Tibial artery (tissue), 4 donors: ENCODE measurements at regions not wholly inside any gene's neighbourhood (a gene's known extent, or its start where the extent isn't known, plus 50 kb on each side); places are given as distances from the start of the nearest gene placed in this dataset.

Experiments
- DNase-seq, 2 donors: peaks; one replicate each; pipeline ENCODE4 v3.0.0-alpha.2; 2019
- H3K27ac ChIP-seq, 2 donors: fragments of 200-600 bp; sonication (generic) in 1 of 2; 1 replicate in 1 of 2; 2 replicates in 1 of 2; pipeline ENCODE4 v1.5.1; 2018 to 2019; ENCODE audit warnings: mild to moderate bottlenecking in 1 of 2
- H3K27me3 ChIP-seq, 2 donors: fragments of 200-600 bp; sonication (generic) in 1 of 2; one replicate each; pipeline versions ENCODE4 v1.5.1 to v1.6.0; 2016 to 2019
- H3K36me3 ChIP-seq, 3 donors: fragments of 200-600 bp; sonication (generic) in 2 of 3; one replicate each; pipeline ENCODE4 v1.5.1; 2016 to 2019; ENCODE audit warnings: mild to moderate bottlenecking in 2 of 3
- H3K4me1 ChIP-seq, 4 donors: fragments of 200-600 bp; sonication (generic) in 2 of 4; 1 replicate in 3 of 4; 2 replicates in 1 of 4; pipeline ENCODE4 v1.5.1; 2016 to 2019
- H3K4me3 ChIP-seq, 2 donors: fragments of 200-600 bp; sonication (generic) in 1 of 2; 1 replicate in 1 of 2; 2 replicates in 1 of 2; pipeline ENCODE4 v1.5.1; 2018 to 2019; ENCODE audit warnings: mild to moderate bottlenecking in 2 of 2
- H3K9me3 ChIP-seq, 3 donors: fragments of 200-600 bp; sonication (generic) in 1 of 3; one replicate each; pipeline ENCODE4 v1.5.1; 2016 to 2019
- intact Hi-C: fragments of 100-400 bp; cut with DNase I; formaldehyde crosslinking; loops from one replicate; pipeline ENCODE4 v1.15.0; 2023; ENCODE audit warnings: low total_unique reads
- TF ChIP-seq, protein P1 (sequence below), 2 experiments: fragments of 200-600 bp in 1 of 2; fragments of 450-650 bp in 1 of 2; IDR thresholded peaks; one replicate each; pipeline ENCODE4 v1.5.1; 2017 to 2019; ENCODE audit warnings: antibody characterized with exemption in 2 of 2, mild to moderate bottlenecking in 1 of 2, moderate library complexity in 1 of 2

DNA sequence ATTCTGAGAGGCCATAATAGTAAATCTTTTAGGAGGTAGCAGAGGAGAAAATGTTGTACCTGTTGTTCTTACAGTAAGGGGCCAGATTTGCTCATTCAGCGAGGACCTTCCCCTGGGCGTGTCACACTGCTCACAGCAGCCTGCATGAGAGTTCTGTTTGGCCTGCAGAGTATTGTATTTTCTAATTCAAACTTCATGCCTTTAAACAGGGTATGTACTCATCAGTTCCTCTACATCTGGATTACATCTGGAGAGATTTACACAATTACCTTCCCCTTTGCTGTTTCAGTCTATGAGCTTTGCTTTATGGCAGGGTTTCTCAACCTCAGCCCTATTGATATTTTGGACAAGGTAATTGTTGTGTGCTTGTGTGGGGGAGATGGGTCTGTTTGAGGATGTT lies 170.9 kb upstream of the STK32A start:
- TF ChIP-seq, protein P1, sequence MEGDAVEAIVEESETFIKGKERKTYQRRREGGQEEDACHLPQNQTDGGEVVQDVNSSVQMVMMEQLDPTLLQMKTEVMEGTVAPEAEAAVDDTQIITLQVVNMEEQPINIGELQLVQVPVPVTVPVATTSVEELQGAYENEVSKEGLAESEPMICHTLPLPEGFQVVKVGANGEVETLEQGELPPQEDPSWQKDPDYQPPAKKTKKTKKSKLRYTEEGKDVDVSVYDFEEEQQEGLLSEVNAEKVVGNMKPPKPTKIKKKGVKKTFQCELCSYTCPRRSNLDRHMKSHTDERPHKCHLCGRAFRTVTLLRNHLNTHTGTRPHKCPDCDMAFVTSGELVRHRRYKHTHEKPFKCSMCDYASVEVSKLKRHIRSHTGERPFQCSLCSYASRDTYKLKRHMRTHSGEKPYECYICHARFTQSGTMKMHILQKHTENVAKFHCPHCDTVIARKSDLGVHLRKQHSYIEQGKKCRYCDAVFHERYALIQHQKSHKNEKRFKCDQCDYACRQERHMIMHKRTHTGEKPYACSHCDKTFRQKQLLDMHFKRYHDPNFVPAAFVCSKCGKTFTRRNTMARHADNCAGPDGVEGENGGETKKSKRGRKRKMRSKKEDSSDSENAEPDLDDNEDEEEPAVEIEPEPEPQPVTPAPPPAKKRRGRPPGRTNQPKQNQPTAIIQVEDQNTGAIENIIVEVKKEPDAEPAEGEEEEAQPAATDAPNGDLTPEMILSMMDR (IDR thresholded peaks at IDR 0.05): no peak
- DNase-seq: no peak
- no peak overlapping the region for H3K4me3 ChIP-seq
- no peaks in the 10 kb centered on the region for H3K36me3 ChIP-seq
- intact Hi-C loops: no loop called here
- no peaks in the 10 kb centered on the region for H3K27me3 ChIP-seq
- no peaks in the 10 kb centered on the region for H3K9me3 ChIP-seq
- no peak overlapping the region for H3K27ac ChIP-seq
- no peaks in the 10 kb centered on the region for H3K4me1 ChIP-seq

DNA sequence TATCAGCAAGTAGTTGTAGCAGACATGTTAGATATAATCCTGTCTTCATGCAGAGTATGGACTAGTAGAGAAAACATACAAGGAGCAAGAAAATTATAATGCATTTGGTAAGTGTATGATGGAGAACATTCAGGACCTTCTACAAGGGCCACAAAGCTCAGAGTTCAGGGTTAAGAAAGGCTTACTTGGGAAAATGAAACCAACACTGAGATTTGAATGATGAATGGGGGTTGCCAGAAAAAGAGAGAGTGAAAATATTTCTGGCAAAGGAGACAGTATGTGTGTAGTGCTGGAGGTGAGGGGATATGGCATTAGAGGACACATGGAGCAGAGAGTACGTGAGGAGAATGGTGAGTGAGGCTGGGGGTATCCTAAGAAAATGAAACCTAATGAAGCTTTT lies 169.8 kb upstream of the STK32A start:
- no peak for DNase-seq
- no peaks in the 10 kb centered on the region for H3K27me3 ChIP-seq
- intact Hi-C loops: no loop called here
- H3K36me3 ChIP-seq: no peaks in the 10 kb centered on the region
- H3K4me1 ChIP-seq: no peaks in the 10 kb centered on the region
- TF ChIP-seq, protein P1 (IDR thresholded peaks at IDR 0.05): no peak
- no peak overlapping the region for H3K27ac ChIP-seq
- H3K4me3 ChIP-seq: no peak overlapping the region
- no peaks in the 10 kb centered on the region for H3K9me3 ChIP-seq

DNA sequence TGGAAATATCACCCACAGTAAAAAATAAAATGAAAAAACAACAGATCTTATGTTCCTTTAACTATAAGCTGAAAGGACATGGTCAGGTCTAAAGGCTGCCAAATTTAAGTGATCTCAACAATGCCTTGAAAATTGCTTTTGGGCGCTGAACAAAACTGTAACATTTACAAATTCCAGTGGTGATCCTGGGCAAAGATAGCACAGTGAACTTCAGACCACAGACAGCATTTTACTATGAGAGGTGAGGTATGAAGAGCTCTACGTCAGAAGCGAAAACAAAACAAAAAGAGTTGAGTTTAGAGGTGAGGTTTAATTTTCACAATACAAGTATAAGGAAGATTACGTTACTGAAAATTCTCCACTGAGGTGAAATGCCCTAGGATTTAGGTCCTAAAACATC lies 165.8 kb upstream of the STK32A start:
- no peak for DNase-seq
- Histone ChIP-seq H3K4me1 (no peaks in the 10 kb centered on the region), H3K4me3 (no peak overlapping the region), H3K9me3 (no peaks in the 10 kb centered on the region), H3K36me3 (no peaks in the 10 kb centered on the region), H3K27ac (no peak overlapping the region), H3K27me3 (no peaks in the 10 kb centered on the region)
- TF ChIP-seq, protein P1 (IDR thresholded peaks at IDR 0.05): no peak
- intact Hi-C loops: no loop called here

DNA sequence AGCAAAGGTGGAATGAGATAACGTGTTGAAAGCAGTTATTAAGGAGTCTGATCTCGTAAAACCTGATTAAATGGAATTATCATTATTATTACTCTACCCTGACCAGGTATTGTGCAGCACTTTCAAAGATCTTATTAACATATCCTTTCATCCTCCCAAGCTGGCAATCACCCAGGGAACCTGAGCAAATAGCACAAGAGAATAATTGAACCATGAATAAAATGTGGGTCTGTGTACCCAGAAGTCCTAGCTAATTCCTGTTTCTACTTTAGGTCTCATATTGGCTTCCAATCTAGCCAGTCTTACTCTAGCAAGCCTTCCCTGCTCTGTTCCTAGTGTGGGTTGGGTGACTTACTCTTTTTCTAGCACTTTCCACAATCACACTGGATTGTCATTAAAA lies 162.2 kb upstream of the STK32A start:
- no peak overlapping the region for H3K4me3 ChIP-seq
- intact Hi-C loops: no loop called here
- H3K36me3 ChIP-seq: no peaks in the 10 kb centered on the region
- TF ChIP-seq, protein P1 (IDR thresholded peaks at IDR 0.05): no peak
- H3K27me3 ChIP-seq: no peaks in the 10 kb centered on the region
- H3K9me3 ChIP-seq: no peaks in the 10 kb centered on the region
- no peak overlapping the region for H3K27ac ChIP-seq
- no peaks in the 10 kb centered on the region for H3K4me1 ChIP-seq
- no peak for DNase-seq

DNA sequence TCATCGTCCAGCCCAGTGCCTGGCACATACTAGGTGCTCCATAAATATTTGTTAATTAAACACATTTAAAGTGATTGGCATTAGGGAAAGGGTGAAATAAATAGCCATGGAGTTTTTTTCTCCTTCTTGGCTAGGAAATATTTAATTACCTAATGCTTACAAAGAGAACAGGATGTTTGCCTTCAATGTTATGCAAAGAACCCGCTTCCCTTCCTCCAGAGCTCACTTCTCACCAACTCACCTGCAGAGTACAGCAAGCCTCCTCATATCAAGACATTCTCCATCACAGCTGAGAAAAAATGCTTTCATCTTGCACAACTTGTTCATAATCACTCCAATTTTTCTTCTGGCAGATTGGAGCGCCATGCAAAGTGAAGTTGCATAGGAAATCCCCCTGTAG lies 161.7 kb upstream of the STK32A start:
- Histone ChIP-seq H3K36me3 (no peaks in the 10 kb centered on the region), H3K4me3 (no peak overlapping the region), H3K27ac (no peak overlapping the region), H3K4me1 (no peaks in the 10 kb centered on the region), H3K9me3 (no peaks in the 10 kb centered on the region), H3K27me3 (no peaks in the 10 kb centered on the region)
- no peak for DNase-seq
- TF ChIP-seq, protein P1 (IDR thresholded peaks at IDR 0.05): no peak
- intact Hi-C loops: no loop called here

DNA sequence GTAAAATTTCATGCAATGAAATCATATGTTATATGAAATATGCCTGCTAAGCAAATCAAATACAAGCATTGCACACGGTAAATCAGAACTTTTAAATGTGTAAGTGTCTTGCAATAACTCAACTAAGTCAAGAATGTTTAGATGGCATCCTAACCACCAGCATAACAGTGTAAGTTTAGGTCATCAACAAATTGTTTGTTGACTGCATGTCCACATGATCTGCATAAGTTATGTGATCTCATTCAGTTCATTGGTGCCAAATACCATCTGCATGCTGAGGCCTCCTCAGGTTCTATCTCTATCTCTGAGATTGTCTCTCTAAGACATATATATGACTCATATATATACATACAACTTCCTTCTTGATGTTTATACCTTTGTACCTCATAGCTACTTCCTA lies 159.6 kb upstream of the STK32A start:
- Histone ChIP-seq H3K9me3 (no peaks in the 10 kb centered on the region), H3K27me3 (no peaks in the 10 kb centered on the region), H3K4me1 (no peaks in the 10 kb centered on the region), H3K36me3 (no peaks in the 10 kb centered on the region), H3K4me3 (no peak overlapping the region), H3K27ac (no peak overlapping the region)
- DNase-seq: no peak
- intact Hi-C loops: no loop called here
- TF ChIP-seq, protein P1 (IDR thresholded peaks at IDR 0.05): no peak
